ENCODE measurements at regions not wholly inside any gene's neighbourhood (a gene's known extent, or its start where the extent isn't known, plus 50 kb on each side); places are given as distances from the start of the nearest gene placed in this dataset.

DNA sequence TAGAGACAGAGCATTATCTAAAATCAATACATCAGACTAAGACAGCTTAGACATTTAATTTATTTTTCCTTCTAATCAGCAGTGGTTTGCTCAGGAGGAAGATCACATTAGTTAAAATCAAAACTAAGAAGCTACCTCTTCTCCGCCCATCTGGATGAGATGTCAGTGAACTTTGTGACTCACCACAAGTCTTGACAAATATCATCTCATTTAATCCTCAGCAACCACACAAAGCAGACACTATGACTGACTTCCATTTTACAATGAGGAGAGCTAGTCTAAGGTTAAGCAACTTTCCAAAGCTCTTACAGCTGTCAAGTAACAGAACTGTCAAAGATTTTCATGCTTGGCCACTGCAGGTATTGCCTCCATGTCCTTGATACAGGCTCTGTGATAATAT lies 289.5 kb downstream of the DEPDC1B start:
- H3K9me3 Mint-ChIP-seq = peaks cover 4% of the 10 kb centered on the region

DNA sequence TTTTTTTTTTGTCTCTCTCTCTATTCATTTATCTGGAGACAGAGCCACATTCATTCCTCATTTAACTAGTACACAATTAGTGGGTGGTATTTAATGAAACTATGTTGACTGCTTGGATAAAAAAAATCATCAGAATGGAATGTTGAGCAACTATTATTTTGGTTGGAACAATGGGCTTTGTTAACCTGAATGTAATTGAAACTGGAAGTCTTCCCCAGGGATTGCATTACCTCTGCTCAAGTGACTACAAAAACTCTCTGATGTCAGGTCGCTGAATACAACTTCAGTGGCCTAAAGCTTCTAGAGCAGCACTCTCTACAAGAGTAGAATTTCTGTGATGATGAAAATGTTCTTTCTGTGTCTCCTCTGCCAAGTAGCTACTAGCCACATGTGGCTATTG lies 295.8 kb downstream of the DEPDC1B start:
- Mint-ChIP-seq H3K4me1 (no peaks in the 10 kb centered on the region), H3K27me3 (no peaks in the 10 kb centered on the region), H3K36me3 (ENCODE audit: low read depth) (no peaks in the 10 kb centered on the region), H3K27ac (no peak overlapping the region), H3K4me3 (no peak overlapping the region), H3K9me3 (peaks cover 8% of the 10 kb centered on the region)
- no peak for ATAC-seq (replicated peaks)

More for the DNA sequence above, 289.5 kb downstream of the DEPDC1B start:
- ATAC-seq (replicated peaks) = no peak
- Mint-ChIP-seq H3K36me3 (ENCODE audit: low read depth) (no peaks in the 10 kb centered on the region), H3K27me3 (peaks cover 3% of the 10 kb centered on the region), H3K4me1 (no peaks in the 10 kb centered on the region), H3K27ac (no peak overlapping the region), H3K4me3 (no peak overlapping the region)

DNA sequence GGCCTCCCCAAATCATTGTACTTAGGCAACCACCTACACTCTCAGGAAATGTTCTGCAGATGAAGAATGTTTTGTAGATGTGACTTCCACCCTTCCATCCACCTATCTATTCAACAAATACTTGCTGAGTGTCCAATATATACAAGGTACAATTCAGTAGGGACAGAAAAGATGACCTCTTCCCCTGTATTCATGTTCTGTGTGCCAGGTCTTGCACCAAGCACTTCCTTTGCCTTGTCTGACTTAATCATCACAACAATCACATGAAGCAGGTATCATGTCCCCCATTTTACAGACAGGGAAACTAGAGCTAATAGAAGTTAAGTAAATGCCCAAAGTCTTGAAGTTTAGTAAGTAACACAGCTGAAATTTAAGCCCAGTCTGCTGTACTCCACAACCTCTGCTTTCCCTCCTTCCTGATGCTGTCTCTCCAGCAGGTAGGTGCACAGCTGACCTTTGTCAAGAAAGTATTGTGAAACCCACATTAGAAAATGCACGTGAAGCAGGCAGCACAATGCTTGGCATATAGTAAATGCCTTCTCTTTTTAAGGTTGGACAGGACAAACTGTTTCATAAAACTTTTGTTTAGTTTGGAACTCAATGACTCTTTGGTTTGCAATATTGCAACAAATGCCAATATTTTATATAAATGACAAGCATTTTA lies 296.5 kb downstream of the DEPDC1B start:
- no peak overlapping the region for H3K27ac Mint-ChIP-seq
- no peak for ATAC-seq (replicated peaks)
- H3K4me3 Mint-ChIP-seq = no peak overlapping the region
- no peaks in the 10 kb centered on the region for H3K27me3 Mint-ChIP-seq
- no peaks in the 10 kb centered on the region for H3K36me3 Mint-ChIP-seq (ENCODE audit: low read depth)
- H3K9me3 Mint-ChIP-seq = peaks cover 8% of the 10 kb centered on the region
- no peaks in the 10 kb centered on the region for H3K4me1 Mint-ChIP-seq

DNA sequence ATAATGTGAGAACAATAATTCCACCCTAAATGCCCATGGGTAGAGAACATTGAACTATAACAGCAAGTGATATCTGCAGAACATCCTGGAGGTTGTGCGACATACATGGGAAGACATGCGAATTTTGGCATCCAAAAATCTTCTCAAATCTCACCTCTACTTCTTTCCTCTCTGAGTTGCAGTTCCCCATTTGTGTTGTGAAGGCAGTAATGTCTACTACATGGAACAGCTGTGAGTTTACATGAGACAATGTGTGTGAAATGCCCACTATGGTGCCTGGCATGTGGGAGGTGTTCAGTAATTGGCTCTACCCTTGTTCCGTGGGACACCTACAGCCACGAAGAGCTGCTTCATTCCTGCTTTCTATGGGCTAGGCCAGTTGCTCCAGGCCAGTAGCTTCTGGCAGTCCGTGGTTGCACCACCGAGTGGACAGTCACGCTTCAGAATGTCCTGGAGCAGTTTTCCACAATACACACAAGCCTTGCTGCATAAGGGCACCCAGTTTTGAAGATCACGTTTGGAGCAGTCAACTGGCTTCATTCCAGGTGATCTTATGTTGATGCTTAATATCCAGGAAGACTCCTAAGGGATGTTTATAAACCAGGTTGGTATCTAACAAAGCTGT lies 297.7 kb downstream of the DEPDC1B start:
- H3K27ac Mint-ChIP-seq = no peak overlapping the region
- no peak overlapping the region for H3K4me3 Mint-ChIP-seq
- peaks cover 8% of the 10 kb centered on the region for H3K9me3 Mint-ChIP-seq
- no peaks in the 10 kb centered on the region for H3K36me3 Mint-ChIP-seq (ENCODE audit: low read depth)
- no peak for ATAC-seq (replicated peaks)
- H3K4me1 Mint-ChIP-seq = no peaks in the 10 kb centered on the region
- no peaks in the 10 kb centered on the region for H3K27me3 Mint-ChIP-seq

DNA sequence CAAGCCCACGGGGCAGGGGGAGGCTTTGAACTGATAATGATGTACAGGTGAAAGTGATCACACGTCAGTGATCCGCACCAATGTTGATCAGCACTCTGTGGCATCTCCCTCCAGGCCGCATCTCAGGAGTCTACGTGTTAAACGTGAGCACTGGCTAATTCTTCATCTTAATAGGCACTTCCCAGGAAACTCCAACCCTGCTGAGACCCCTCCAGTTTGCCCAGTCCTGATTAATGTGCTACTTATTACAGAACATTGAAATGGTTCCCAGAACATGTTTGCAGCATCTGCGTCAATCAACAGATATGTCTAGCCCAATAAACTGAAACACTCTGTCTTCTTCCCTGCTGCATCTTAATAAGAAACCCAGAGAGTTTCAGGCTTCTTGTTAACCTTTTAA lies 298.4 kb downstream of the DEPDC1B start:
- H3K27me3 Mint-ChIP-seq = no peaks in the 10 kb centered on the region

DNA sequence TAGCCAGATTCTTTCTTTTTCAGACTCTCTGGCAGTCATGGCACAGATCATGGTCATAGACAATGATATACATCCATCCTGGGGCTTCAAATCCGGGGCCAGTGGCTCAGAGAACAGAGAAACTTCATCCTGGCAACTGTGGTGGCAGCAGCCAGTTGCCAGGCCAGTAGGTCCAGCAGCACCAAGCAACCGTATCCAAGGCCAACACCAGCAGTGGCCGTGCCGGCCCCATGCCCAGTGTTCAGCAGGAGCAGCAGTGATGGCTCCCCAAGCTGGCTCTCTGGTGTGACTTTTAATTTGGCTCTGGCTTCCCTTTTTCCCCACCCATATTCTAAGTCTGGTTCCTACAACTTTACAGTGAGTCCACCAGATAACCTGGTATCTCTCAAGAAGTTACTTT lies 300.5 kb downstream of the DEPDC1B start:
- Mint-ChIP-seq H3K4me3 (no peak overlapping the region), H3K36me3 (ENCODE audit: low read depth) (no peaks in the 10 kb centered on the region), H3K4me1 (no peaks in the 10 kb centered on the region), H3K27me3 (no peaks in the 10 kb centered on the region), H3K9me3 (peaks cover 4% of the 10 kb centered on the region), H3K27ac (no peak overlapping the region)
- ATAC-seq (replicated peaks) = no peak

More for the DNA sequence above, 298.4 kb downstream of the DEPDC1B start:
- Mint-ChIP-seq H3K4me1 (no peaks in the 10 kb centered on the region), H3K9me3 (peaks cover 4% of the 10 kb centered on the region), H3K4me3 (no peak overlapping the region), H3K36me3 (ENCODE audit: low read depth) (no peaks in the 10 kb centered on the region), H3K27ac (no peak overlapping the region)
- ATAC-seq (replicated peaks) = no peak

DNA sequence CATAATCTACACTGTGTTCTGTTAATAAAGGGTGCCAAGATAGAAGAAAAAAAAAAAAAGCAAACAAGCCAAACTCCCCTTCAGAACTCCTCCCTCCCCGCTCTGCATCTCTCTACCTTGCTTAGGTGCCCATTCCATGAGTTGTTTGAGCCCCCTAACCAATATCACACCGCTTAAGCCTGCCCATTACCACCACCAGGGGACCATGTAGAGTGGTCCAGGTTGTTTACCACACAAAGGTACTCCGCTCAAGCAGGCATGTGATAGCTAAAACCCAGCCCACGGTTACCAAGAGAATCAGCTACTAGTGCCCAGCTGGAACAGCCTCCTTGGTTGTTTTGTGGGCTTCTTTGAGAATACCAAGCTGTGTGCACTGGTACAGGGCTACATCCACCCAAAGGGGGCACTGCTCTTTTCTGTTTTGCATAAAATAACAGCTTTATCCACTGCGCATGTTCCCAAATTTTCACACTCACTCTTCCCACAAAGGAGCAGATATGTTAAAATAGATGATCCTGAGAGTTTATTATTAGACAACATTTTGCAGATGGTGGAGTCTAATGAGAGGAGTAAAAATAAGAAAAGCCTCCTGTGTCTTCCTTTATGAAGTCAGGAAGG lies 304.1 kb downstream of the DEPDC1B start:
- no peaks in the 10 kb centered on the region for H3K36me3 Mint-ChIP-seq (ENCODE audit: low read depth)
- ATAC-seq (replicated peaks) = no peak

DNA sequence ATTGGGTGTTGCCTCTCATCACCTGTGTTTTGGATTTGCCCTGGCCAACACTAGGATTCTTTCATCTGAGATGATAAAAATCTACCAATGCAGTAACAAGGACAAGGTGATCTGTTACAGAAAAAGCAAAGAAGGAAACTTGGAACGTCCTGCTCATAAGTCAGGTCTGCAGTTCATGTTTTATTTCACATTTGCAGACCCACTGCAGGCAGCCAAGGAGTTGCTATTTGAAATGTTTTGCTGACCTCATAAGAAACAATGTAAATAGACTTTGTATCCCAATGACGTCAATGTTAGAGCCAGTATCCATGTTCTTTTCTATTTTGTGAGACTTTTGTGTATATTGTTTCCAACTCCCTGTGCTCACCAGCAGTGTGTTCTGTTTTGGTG lies 312.9 kb downstream of the DEPDC1B start:
- Mint-ChIP-seq H3K9me3 (no peaks in the 10 kb centered on the region), H3K27ac (no peak overlapping the region), H3K27me3 (no peaks in the 10 kb centered on the region), H3K36me3 (ENCODE audit: low read depth) (no peaks in the 10 kb centered on the region), H3K4me3 (no peak overlapping the region), H3K4me1 (no peaks in the 10 kb centered on the region)
- ATAC-seq (replicated peaks) = no peak

More for the DNA sequence above, 304.1 kb downstream of the DEPDC1B start:
- no peaks in the 10 kb centered on the region for H3K4me1 Mint-ChIP-seq
- no peaks in the 10 kb centered on the region for H3K9me3 Mint-ChIP-seq
- no peak overlapping the region for H3K27ac Mint-ChIP-seq
- H3K27me3 Mint-ChIP-seq = no peaks in the 10 kb centered on the region
- no peak overlapping the region for H3K4me3 Mint-ChIP-seq

DNA sequence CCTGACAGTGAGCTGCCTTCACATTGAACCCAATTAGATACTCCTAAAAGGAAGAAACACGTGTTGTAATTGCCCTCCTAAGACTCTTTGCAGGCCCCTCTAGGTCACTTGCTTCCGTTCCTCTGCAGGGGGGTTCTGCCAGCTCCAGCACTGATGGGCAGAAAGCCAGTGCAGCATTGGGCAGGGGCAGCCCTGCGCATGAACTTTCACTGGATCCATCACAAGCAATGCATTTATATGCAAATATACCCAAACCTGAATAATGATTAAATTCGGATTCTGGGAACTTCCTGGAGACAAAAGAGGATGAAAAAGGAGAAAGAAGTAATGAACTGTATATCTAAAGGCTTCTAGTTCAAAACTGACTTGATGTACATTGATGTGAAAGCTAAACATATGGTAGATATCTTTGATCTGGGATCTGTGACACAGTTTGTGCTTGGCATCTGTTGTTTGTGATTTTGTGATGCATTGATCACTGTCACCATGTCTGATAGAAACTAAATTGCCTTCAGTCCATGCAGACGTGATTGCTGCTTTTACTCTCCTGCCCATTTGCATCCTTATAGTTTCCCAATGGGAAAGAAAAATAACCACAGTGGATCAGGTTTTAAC lies 313.4 kb downstream of the DEPDC1B start:
- no peaks in the 10 kb centered on the region for H3K27me3 Mint-ChIP-seq
- ATAC-seq (replicated peaks) = no peak
- H3K9me3 Mint-ChIP-seq = no peaks in the 10 kb centered on the region
- no peaks in the 10 kb centered on the region for H3K4me1 Mint-ChIP-seq
- H3K36me3 Mint-ChIP-seq (ENCODE audit: low read depth) = no peaks in the 10 kb centered on the region
- H3K4me3 Mint-ChIP-seq = no peak overlapping the region
- no peak overlapping the region for H3K27ac Mint-ChIP-seq

DNA sequence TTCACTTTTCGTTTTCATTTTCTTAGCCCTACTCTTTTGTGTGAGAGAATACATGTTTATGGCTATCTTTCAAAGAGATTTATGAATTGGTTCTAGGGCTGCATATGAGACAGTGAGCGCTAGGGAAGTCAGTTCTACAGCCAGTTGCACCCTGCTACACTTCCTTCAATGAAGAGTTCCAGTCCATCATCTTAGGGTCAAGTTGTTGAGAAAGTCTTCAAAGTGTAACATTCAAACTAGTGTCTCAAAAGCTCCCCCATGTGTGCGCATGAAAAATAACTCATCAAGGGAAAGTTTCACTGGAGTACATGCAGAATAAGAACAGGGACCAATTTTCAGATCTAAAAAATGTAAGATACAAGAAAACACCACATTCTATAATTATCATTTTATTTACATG lies 317.2 kb downstream of the DEPDC1B start:
- H3K4me1 Mint-ChIP-seq = no peaks in the 10 kb centered on the region
- H3K27ac Mint-ChIP-seq = no peak overlapping the region
- H3K4me3 Mint-ChIP-seq = no peak overlapping the region
- H3K27me3 Mint-ChIP-seq = no peaks in the 10 kb centered on the region
- H3K9me3 Mint-ChIP-seq = no peaks in the 10 kb centered on the region
- ATAC-seq (replicated peaks) = no peak
- no peaks in the 10 kb centered on the region for H3K36me3 Mint-ChIP-seq (ENCODE audit: low read depth)

DNA sequence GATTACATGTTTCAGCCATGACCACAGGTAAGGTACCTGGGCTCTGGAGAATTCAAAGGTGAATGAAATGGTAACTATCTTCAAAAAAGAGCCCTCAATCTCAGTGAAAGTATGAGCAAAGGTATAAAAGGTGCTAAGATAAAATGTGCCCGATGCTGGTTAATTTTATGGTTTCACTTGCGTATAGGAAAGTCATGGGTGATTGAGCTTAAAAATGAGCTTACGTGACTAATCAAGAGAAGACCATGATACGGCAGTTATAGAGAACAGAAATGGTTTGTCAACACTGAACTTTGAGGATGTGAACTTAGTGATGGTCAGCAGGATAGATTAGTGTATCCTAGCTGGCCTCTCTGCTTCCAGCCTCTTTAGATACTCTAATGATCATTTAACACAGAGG lies 320.1 kb downstream of the DEPDC1B start:
- Mint-ChIP-seq H3K27me3 (no peaks in the 10 kb centered on the region), H3K36me3 (ENCODE audit: low read depth) (no peaks in the 10 kb centered on the region), H3K27ac (no peak overlapping the region), H3K4me3 (no peak overlapping the region), H3K9me3 (no peaks in the 10 kb centered on the region), H3K4me1 (no peaks in the 10 kb centered on the region)
- ATAC-seq (replicated peaks) = no peak

DNA sequence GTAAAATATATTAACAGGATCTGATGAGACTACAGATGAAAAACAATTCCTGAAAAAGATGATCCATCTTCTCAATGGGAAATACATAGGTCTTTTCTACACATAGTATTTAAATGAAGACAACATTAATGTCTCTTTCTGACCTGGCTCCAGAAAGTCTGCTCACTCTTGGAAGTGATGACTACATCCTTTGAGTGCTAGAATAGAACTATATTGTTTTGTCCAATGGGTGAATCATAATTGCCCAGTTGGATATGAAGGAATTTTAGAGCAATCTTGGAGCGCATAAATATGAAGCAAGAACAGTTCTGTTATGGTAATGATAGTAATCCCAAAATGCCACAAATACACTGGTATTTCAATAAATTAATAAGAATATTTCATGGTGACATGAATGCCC lies 322.1 kb downstream of the DEPDC1B start:
- Mint-ChIP-seq H3K36me3 (ENCODE audit: low read depth) (no peaks in the 10 kb centered on the region), H3K9me3 (no peaks in the 10 kb centered on the region), H3K27ac (no peak overlapping the region), H3K27me3 (no peaks in the 10 kb centered on the region), H3K4me3 (no peak overlapping the region), H3K4me1 (no peaks in the 10 kb centered on the region)
- no peak for ATAC-seq (replicated peaks)

DNA sequence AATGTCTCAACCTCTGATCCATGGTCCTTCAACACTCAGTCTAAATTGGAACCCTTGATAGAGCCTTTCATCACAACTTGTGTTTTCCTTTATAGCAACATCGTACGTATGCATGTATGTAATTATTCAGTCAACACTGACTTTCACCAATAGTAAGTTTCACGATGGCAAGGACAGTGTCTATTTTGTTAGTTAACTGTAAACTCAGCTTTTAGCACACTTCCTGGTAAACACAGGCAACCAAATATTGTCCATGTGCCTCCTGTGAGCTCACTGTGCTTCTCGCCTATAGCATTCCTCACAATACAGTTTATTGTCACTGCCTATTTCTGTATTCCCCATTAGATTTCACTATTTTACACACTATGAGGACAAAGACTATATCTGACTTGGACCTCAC lies 323.1 kb downstream of the DEPDC1B start:
- no peaks in the 10 kb centered on the region for H3K9me3 Mint-ChIP-seq
- no peaks in the 10 kb centered on the region for H3K4me1 Mint-ChIP-seq
- H3K27me3 Mint-ChIP-seq = no peaks in the 10 kb centered on the region
- no peak for ATAC-seq (replicated peaks)
- H3K27ac Mint-ChIP-seq = no peak overlapping the region
- H3K36me3 Mint-ChIP-seq (ENCODE audit: low read depth) = no peaks in the 10 kb centered on the region
- no peak overlapping the region for H3K4me3 Mint-ChIP-seq

DNA sequence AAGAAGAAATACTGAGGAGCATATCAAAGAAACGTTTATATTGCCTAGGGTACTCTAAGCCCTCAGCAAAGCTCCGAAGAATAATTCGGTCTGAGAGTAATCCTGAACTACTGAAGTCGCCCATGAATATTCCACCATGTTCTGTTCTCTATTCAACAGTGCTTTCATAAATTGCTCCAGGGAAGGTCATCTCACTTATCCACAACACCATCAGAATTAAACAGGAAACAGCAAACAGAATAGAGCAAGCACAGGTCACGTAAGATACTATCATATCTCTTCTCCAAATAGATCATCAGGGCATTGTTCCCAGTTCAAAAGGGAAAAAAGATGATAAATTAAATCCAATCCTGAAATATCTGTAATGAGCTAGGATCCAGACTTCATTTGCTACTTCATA lies 325.6 kb downstream of the DEPDC1B start:
- Mint-ChIP-seq H3K9me3 (peaks cover 6% of the 10 kb centered on the region), H3K36me3 (ENCODE audit: low read depth) (no peaks in the 10 kb centered on the region), H3K4me3 (no peak overlapping the region), H3K27ac (no peak overlapping the region), H3K27me3 (no peaks in the 10 kb centered on the region), H3K4me1 (no peaks in the 10 kb centered on the region)
- ATAC-seq (replicated peaks) = no peak

DNA sequence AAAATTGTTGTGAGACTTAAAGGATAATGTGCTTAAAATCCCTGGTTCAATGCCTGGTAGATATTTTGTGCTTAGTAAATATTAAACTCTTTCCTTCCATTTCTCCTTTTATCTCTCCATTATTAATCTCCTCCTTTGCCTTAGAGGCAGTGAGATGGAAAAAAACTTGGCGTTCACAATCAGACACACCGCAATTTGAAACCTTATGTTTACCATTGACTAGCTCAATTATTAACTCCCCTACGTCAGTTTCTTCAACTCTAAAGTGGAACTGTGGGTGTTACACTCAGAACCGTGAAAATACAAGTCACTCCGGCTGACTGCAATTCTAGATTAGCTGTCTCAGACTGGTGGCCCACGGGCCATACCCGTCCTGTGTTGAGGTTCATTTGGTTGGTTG lies 327.2 kb downstream of the DEPDC1B start:
- ATAC-seq (replicated peaks) = no peak
- no peaks in the 10 kb centered on the region for H3K27me3 Mint-ChIP-seq
- no peaks in the 10 kb centered on the region for H3K36me3 Mint-ChIP-seq (ENCODE audit: low read depth)
- no peak overlapping the region for H3K27ac Mint-ChIP-seq
- peaks cover 11% of the 10 kb centered on the region for H3K9me3 Mint-ChIP-seq
- H3K4me1 Mint-ChIP-seq = no peaks in the 10 kb centered on the region
- no peak overlapping the region for H3K4me3 Mint-ChIP-seq
